Neural cell (in vitro differentiated cells): ENCODE measurements at regions not wholly inside any gene's neighbourhood (a gene's known extent, or its start where the extent isn't known, plus 50 kb on each side); places are given as distances from the start of the nearest gene placed in this dataset.

ENCODE experiments used
- H2AFZ ChIP-seq: fragments of 200-600, 300-800 bp; sonication (generic), shearing (Covaris generic); 2 replicates; pipeline ENCODE4 v1.6.0; 2014; ENCODE audit warnings: low read depth, mild to moderate bottlenecking, antibody characterized with exemption, low read length, moderate library complexity
- H3F3A ChIP-seq: fragments of 200-600 bp; shearing (Covaris generic); 2 replicates; pipeline ENCODE4 v1.6.1; 2016; ENCODE audit warnings: mild to moderate bottlenecking, moderate library complexity, mixed read lengths, antibody characterized with exemption, low read length; ENCODE audit not compliant: insufficient read depth, poor library complexity, severe bottlenecking
- H3K27ac ChIP-seq: fragments of 200-600, 300-800 bp; sonication (generic), shearing (Covaris generic); 2 replicates; pipeline ENCODE4 v1.5.1; 2014; ENCODE audit warnings: mild to moderate bottlenecking, low read length, moderate library complexity
- H3K27me3 ChIP-seq: fragments of 300-800, 200-600 bp; sonication (generic), shearing (Covaris generic); 2 replicates; pipeline ENCODE4 v1.6.0; 2014; ENCODE audit warnings: mild to moderate bottlenecking, low read depth, low read length, moderate library complexity; ENCODE audit not compliant: insufficient read depth
- H3K36me3 ChIP-seq: fragments of 300-800, 200-600 bp; sonication (generic), shearing (Covaris generic); 2 replicates; pipeline ENCODE4 v1.5.1; 2014; ENCODE audit warnings: mild to moderate bottlenecking, antibody characterized with exemption, low read length, moderate library complexity; ENCODE audit not compliant: insufficient read depth
- H3K4me2 ChIP-seq: fragments of 300-800, 200-600 bp; sonication (generic), shearing (Covaris generic); 2 replicates; pipeline ENCODE4 v1.6.0; 2014; ENCODE audit warnings: mild to moderate bottlenecking, low read length
- H3K4me3 ChIP-seq: fragments of 300-800, 200-600 bp; sonication (generic), shearing (Covaris generic); 2 replicates; pipeline ENCODE4 v1.5.1; 2014; ENCODE audit warnings: mild to moderate bottlenecking, low read length, moderate library complexity
- H3K79me2 ChIP-seq: fragments of 200-600 bp; shearing (Covaris generic); replicated peaks from 2 replicates; pipeline ENCODE4 v1.6.0; 2014; ENCODE audit warnings: mild to moderate bottlenecking, low read length, moderate library complexity; ENCODE audit not compliant: insufficient read depth
- H3K9ac ChIP-seq: fragments of 300-800, 200-600 bp; sonication (generic), shearing (Covaris generic); 2 replicates; pipeline ENCODE4 v1.6.1; 2016; ENCODE audit warnings: mild to moderate bottlenecking, low read length, mixed read lengths
- H3K9me2 ChIP-seq: fragments of 200-600 bp; shearing (Covaris generic); 2 replicates; pipeline ENCODE4 v1.6.1; 2016; ENCODE audit warnings: mild to moderate bottlenecking, low read length, mixed read lengths; ENCODE audit not compliant: insufficient read depth
- H3K9me3 ChIP-seq: fragments of 200-600, 300-800 bp; sonication (generic), shearing (Covaris generic); 2 replicates; pipeline ENCODE4 v1.6.1; 2016; ENCODE audit warnings: mild to moderate bottlenecking, mixed run types, low read length, moderate library complexity, mixed read lengths
- H4K20me1 ChIP-seq: fragments of 200-600 bp; shearing (Covaris generic); 2 replicates; pipeline ENCODE4 v1.6.1; 2016; ENCODE audit warnings: mild to moderate bottlenecking, mixed run types; ENCODE audit not compliant: insufficient read depth
- CTCF ChIP-seq: fragments of 450-650 bp; IDR thresholded peaks from 2 replicates; pipeline ENCODE4 v1.5.1; 2014; ENCODE audit warnings: antibody characterized with exemption, mild to moderate bottlenecking, moderate library complexity; ENCODE audit not compliant: poor library complexity, severe bottlenecking
- EP300 ChIP-seq: fragments of 450-650 bp; conservative IDR thresholded peaks from 2 replicates; pipeline ENCODE4 v1.6.1; 2014; ENCODE audit warnings: antibody characterized with exemption, mild to moderate bottlenecking, moderate library complexity; ENCODE audit not compliant: poor library complexity, severe bottlenecking
- EZH2 ChIP-seq: fragments of 200-600, 300-800 bp; shearing (Covaris generic), sonication (generic); IDR thresholded peaks from 2 replicates; pipeline ENCODE4 v1.6.1; 2014; ENCODE audit warnings: antibody characterized with exemption, low read length, borderline replicate concordance, mild to moderate bottlenecking; ENCODE audit not compliant: insufficient read depth, poor library complexity, severe bottlenecking
- MXI1 ChIP-seq: fragments of 450-650 bp; conservative IDR thresholded peaks from 2 replicates; pipeline ENCODE4 v1.6.1; 2014; ENCODE audit warnings: antibody characterized with exemption, mild to moderate bottlenecking; ENCODE audit not compliant: poor library complexity, severe bottlenecking
- POLR2AphosphoS5 ChIP-seq: IDR thresholded peaks from 2 replicates; pipeline ENCODE4 v1.6.1; 2012
- RAD21 ChIP-seq: fragments of 450-650 bp; conservative IDR thresholded peaks from 2 replicates; pipeline ENCODE4 v1.6.1; 2014; ENCODE audit warnings: antibody characterized with exemption, mild to moderate bottlenecking, moderate library complexity
- REST ChIP-seq: IDR thresholded peaks from 2 replicates; pipeline ENCODE4 v1.6.1; 2012; ENCODE audit warnings: borderline replicate concordance
- SMC3 ChIP-seq: fragments of 450-650 bp; conservative IDR thresholded peaks from 2 replicates; pipeline ENCODE4 v1.6.1; 2014; ENCODE audit warnings: antibody characterized with exemption, mild to moderate bottlenecking, moderate library complexity; ENCODE audit not compliant: poor library complexity
- TAF1 ChIP-seq: IDR thresholded peaks from 2 replicates; pipeline ENCODE4 v1.6.1; 2012; ENCODE audit warnings: low read depth

GRCh38 chr6:40654828-40655227, 67.7 kb upstream of the LRFN2 start:
- Histone ChIP-seq H3K4me2 (no peak overlapping the region), H4K20me1 (no peaks in the 10 kb centered on the region), H3K79me2 (no peaks in the 10 kb centered on the region), H3K4me3 (no peak overlapping the region), H3K27ac (no peak overlapping the region), H3K36me3 (no peaks in the 10 kb centered on the region), H3F3A (no peaks in the 10 kb centered on the region), H2AFZ (no peak overlapping the region), H3K9ac (no peak overlapping the region), H3K9me3 (no peaks in the 10 kb centered on the region), H3K27me3 (no peaks in the 10 kb centered on the region), H3K9me2 (no peaks in the 10 kb centered on the region)
- TF ChIP-seq TAF1 (no peak), POLR2AphosphoS5 (no peak), CTCF (no peak), REST (no peak), RAD21 (no peak), SMC3 (no peak), EP300 (no peak), EZH2 (no peak), MXI1 (no peak)

GRCh38 chr6:40645043-40645442, 57.9 kb upstream of the LRFN2 start:
- Histone ChIP-seq H3K79me2 (no peaks in the 10 kb centered on the region), H3K4me3 (no peak overlapping the region), H3K9ac (no peak overlapping the region), H3K9me3 (no peaks in the 10 kb centered on the region), H4K20me1 (no peaks in the 10 kb centered on the region), H3K4me2 (no peak overlapping the region), H3K9me2 (no peaks in the 10 kb centered on the region), H3K36me3 (no peaks in the 10 kb centered on the region), H3K27ac (no peak overlapping the region), H2AFZ (no peak overlapping the region), H3F3A (no peaks in the 10 kb centered on the region), H3K27me3 (no peaks in the 10 kb centered on the region)
- no peak for TF ChIP-seq RAD21
- TF ChIP-seq REST: no peak
- TF ChIP-seq SMC3: no peak
- TF ChIP-seq MXI1: no peak
- TF ChIP-seq EP300: no peak
- no peak for TF ChIP-seq POLR2AphosphoS5
- TF ChIP-seq EZH2: no peak
- TF ChIP-seq CTCF: no peak
- no peak for TF ChIP-seq TAF1
